K562 (cell line): ENCODE measurements at regions not wholly inside any gene's neighbourhood (a gene's known extent, or its start where the extent isn't known, plus 50 kb on each side); places are given as distances from the start of the nearest gene placed in this dataset.
"Not testable (repeated sequence)": the region's sequence is repeated elsewhere in the genome, so short reads cannot be mapped to it uniquely, and the experiment has no call there.

Experiments used
- ATAC-seq: fragments of 200-7000 bp; cut with Tn5 transposase; 3 replicates; pipeline ENCODE4 v1.9.1; 2020; ENCODE audit warnings: moderate library complexity
- BruUV-seq: library from RNA; stranded (reverse); fragments of 400-500 nt; replicated peaks from 2 replicates; lab custom pipeline; 2021; lab: Mats Ljungman, UMichigan
- CTCF ChIA-PET: fragments of 300-600 bp; formaldehyde crosslinking; extraction: SDS; loops from one replicate; lab custom pipeline; 2021; ENCODE audit warnings: low intra/inter-chr PET ratio; lab: Yijun Ruan, JAX
- POLR2A ChIA-PET: fragments of 300-600, 350-650 bp; sonication (Branson Sonifier 250); formaldehyde crosslinking; extraction: SDS; loops from one replicate; lab custom pipeline; 2021; ENCODE audit warnings: antibody characterized with exemption, inconsistent platforms; lab: Yijun Ruan, JAX
- DNase-seq, 4 experiments: peaks; one replicate each; pipeline versions ENCODE4 v3.0.0 to v3.0.0-alpha.2; 2011 to 2018; ENCODE audit warnings: low spot score in 3 of 4, mixed read lengths in 3 of 4; ENCODE audit errors: extremely low read depth in 1 of 4
- FAIRE-seq: peaks from 2 replicates; lab custom pipeline; 2011; peaks lifted over from hg19 to GRCh38; lab: Jason Lieb, UNC
- H2AFZ ChIP-seq: 2 replicates; pipeline ENCODE4 v1.6.0; 2011; ENCODE audit warnings: low read depth, low read length, control low read depth, inconsistent platforms
- H3K27ac ChIP-seq: fragments of 200-600 bp; 3 replicates; pipeline ENCODE4 v1.8.0; 2011; ENCODE audit warnings: low read depth, mild to moderate bottlenecking, control low read depth, inconsistent platforms, low read length, moderate library complexity, mixed read lengths; ENCODE audit errors: extremely low read depth
- H3K27me3 ChIP-seq, 2 experiments: fragments of 300-600 bp in 1 of 2; 2 replicates in 1 of 2; 3 replicates in 1 of 2; pipeline versions ENCODE4 v1.6.0 to v1.8.0; 2011; ENCODE audit warnings: inconsistent platforms in 2 of 2, low read length in 2 of 2, mild to moderate bottlenecking in 1 of 2, mixed read lengths in 1 of 2, moderate library complexity in 1 of 2; ENCODE audit not compliant: control insufficient read depth in 2 of 2, insufficient read depth in 2 of 2
- H3K36me3 ChIP-seq: fragments of 300-600 bp; 3 replicates; pipeline ENCODE4 v1.8.0; 2011; ENCODE audit warnings: mild to moderate bottlenecking, low read length, inconsistent platforms; ENCODE audit not compliant: control insufficient read depth, insufficient read depth
- H3K4me1 ChIP-seq, 2 experiments: fragments of 200-600 bp in 1 of 2; replicated peaks in 1 of 2; 2 replicates in 1 of 2; 3 replicates in 1 of 2; pipeline versions ENCODE4 v1.5.1 to v1.8.0; 2011; ENCODE audit warnings: inconsistent platforms in 2 of 2, low read length in 2 of 2, mild to moderate bottlenecking in 1 of 2, mixed read lengths in 1 of 2, moderate library complexity in 1 of 2; ENCODE audit not compliant: control insufficient read depth in 2 of 2, insufficient read depth in 2 of 2
- H3K4me2 ChIP-seq: 2 replicates; pipeline ENCODE4 v1.6.1; 2011; ENCODE audit warnings: low read length, control low read depth, inconsistent platforms, mixed read lengths; ENCODE audit not compliant: insufficient read depth
- H3K4me3 ChIP-seq: fragments of 200-600 bp; sonication (generic), shearing (Covaris generic); 2 replicates; pipeline ENCODE4 v1.5.1; 2016; ENCODE audit warnings: control low read depth, inconsistent platforms
- H3K79me2 ChIP-seq: fragments of 200-600 bp; 3 replicates; pipeline ENCODE4 v1.8.0; 2011; ENCODE audit warnings: low read length, inconsistent platforms; ENCODE audit not compliant: control insufficient read depth, insufficient read depth
- H3K9ac ChIP-seq, 2 experiments: 2 replicates each; pipeline versions ENCODE4 v1.6.0 to v1.6.1; 2011; ENCODE audit warnings: low read depth in 2 of 2, low read length in 2 of 2, control low read depth in 1 of 2, inconsistent platforms in 1 of 2, mild to moderate bottlenecking in 1 of 2, mixed read lengths in 1 of 2; ENCODE audit not compliant: insufficient read depth in 1 of 2
- H3K9me1 ChIP-seq: one replicate; pipeline ENCODE4 v1.6.0; 2011; ENCODE audit warnings: inconsistent platforms, mild to moderate bottlenecking, low read length, moderate library complexity; ENCODE audit not compliant: control insufficient read depth, insufficient read depth
- H3K9me3 ChIP-seq: replicated peaks from 2 replicates; pipeline ENCODE4 v1.5.1; 2011; ENCODE audit warnings: low read depth, low read length, inconsistent platforms; ENCODE audit not compliant: control insufficient read depth, insufficient read depth
- H4K20me1 ChIP-seq: replicated peaks from 2 replicates; pipeline ENCODE4 v1.6.1; 2011; ENCODE audit warnings: low read length, inconsistent platforms, mixed read lengths; ENCODE audit not compliant: control insufficient read depth, insufficient read depth
- ADNP ChIP-seq: fragments of 200-800 bp; sonication (Bioruptor generic); IDR thresholded peaks from 2 replicates; pipeline ENCODE4 v1.6.1; 2016; ENCODE audit warnings: missing genetic modification characterization, missing compliant biosample characterization
- FOXK2 ChIP-seq, 2 experiments: fragments of 450-650 bp; IDR thresholded peaks in 1 of 2; conservative IDR thresholded peaks in 1 of 2; 2 replicates each; pipeline ENCODE4 v1.6.1; 2016; ENCODE audit warnings: low read depth in 2 of 2, mild to moderate bottlenecking in 1 of 2
- HES1 ChIP-seq: fragments of 450-650 bp; IDR thresholded peaks from 2 replicates; pipeline ENCODE4 v1.6.1; 2016; ENCODE audit warnings: low read depth, mild to moderate bottlenecking, moderate library complexity
- ILF3 ChIP-seq: fragments of 450-650 bp; IDR thresholded peaks from 2 replicates; pipeline ENCODE4 v1.6.1; 2018; ENCODE audit warnings: antibody characterized with exemption, mild to moderate bottlenecking, moderate library complexity, borderline replicate concordance
- PRPF4 ChIP-seq: fragments of 200-400 bp; formaldehyde crosslinking; IDR thresholded peaks from one replicate; pipeline ENCODE4 v1.6.1; 2017; ENCODE audit warnings: low read length, low read depth, mild to moderate bottlenecking; ENCODE audit not compliant: insufficient read depth, poor library complexity, severe bottlenecking
- TFAP4 ChIP-seq: sonication (generic); formaldehyde crosslinking; IDR thresholded peaks from 2 replicates; pipeline ENCODE4 v1.8.0; 2022; ENCODE audit warnings: missing genetic modification reagents, mild to moderate bottlenecking, moderate library complexity, borderline replicate concordance
- ZNF146 ChIP-seq: IDR thresholded peaks from one replicate; pipeline ENCODE4 v1.6.1; 2018; ENCODE audit warnings: missing compliant biosample characterization; ENCODE audit not compliant: unreplicated experiment
- WGBS: fragments of 100-300 bp; shearing (Covaris generic); methylation state at CpG from one replicate; pipeline ENCODE4 v1.1.6; 2016; ENCODE audit warnings: low coverage, mixed read lengths; ENCODE audit not compliant: insufficient coverage; ENCODE audit errors: missing lambda C conversion rate; 5-methylcytosine and 5-hydroxymethylcytosine counted together
- in situ Hi-C: fragments of 300-500 bp; cut with MboI; formaldehyde crosslinking; loops from 4 replicates; pipeline ENCODE4 v1.15.0; 2018; ENCODE audit warnings: inconsistent platforms, mixed read lengths
- intact Hi-C: fragments of 100-400 bp; cut with micrococcal nuclease; formaldehyde crosslinking; loops from 2 replicates; pipeline ENCODE4 v1.14.2; 2022

GRCh38 chr13:73160371-73161031, 101.7 kb downstream of the KLF5 start:
- TF ChIP-seq ZNF146 (CRISPR knock-in tag), result peak; percentile 47
- TF ChIP-seq, all 486 proteins: peak for 1; not testable (repeated sequence) for 485
- POLR2A ChIA-PET, BruUV-seq: not testable (repeated sequence)

GRCh38 chr13:73158851-73159250, 100.0 kb downstream of the KLF5 start:
- TF ChIP-seq ADNP (tag) (no peak), ILF3 (no peak), TFAP4 (no peak), FOXK2 (conservative IDR thresholded peaks at IDR 0.05 in 1 of 2, IDR thresholded peaks at IDR 0.05 in 1 of 2; ENCODE audit: low read depth in 2 of 2) (no peak), PRPF4 (no peak), HES1 (no peak)
- FAIRE-seq, result no peak
- in situ Hi-C loops (no loop called here), intact Hi-C loops (no loop called here)
- POLR2A ChIA-PET, result no interaction called here
- Histone ChIP-seq H3K4me2 (no peak overlapping the region), H3K9me3 (no peaks in the 10 kb centered on the region), H2AFZ (no peak overlapping the region), H3K79me2 (no peaks in the 10 kb centered on the region), H3K4me3 (no peak overlapping the region), H3K9ac (no peak overlapping the region), H3K4me1 (no peaks in the 10 kb centered on the region), H3K9me1 (no peaks in the 10 kb centered on the region), H3K27me3 (peaks cover 0 to 2% of the 10 kb centered on the region in 2 experiments; a peak in 1 of 5 replicates), H3K36me3 (no peaks in the 10 kb centered on the region), H3K27ac (no peak overlapping the region), H4K20me1 (no peaks in the 10 kb centered on the region)
- BruUV-seq, result no TSS peak
- no peak for ATAC-seq
- no peak for DNase-seq
- CTCF ChIA-PET, result no interaction called here

More at GRCh38 chr13:73160371-73161031, 101.7 kb downstream of the KLF5 start:
- FAIRE-seq, H3K9me3 ChIP-seq, H3K4me3 ChIP-seq, H3K79me2 ChIP-seq, in situ Hi-C loops, H3K4me2 ChIP-seq, H2AFZ ChIP-seq, intact Hi-C loops, H3K9ac ChIP-seq, H3K4me1 ChIP-seq, ATAC-seq, H3K36me3 ChIP-seq, H3K27ac ChIP-seq, H3K27me3 ChIP-seq, H4K20me1 ChIP-seq, CTCF ChIA-PET, H3K9me1 ChIP-seq, DNase-seq: not testable (repeated sequence)
- WGBS, result 0% methylated on average over 5 of the region's 5 CpGs
